ENCODE measurements at regions not wholly inside any gene's neighbourhood (a gene's known extent, or its start where the extent isn't known, plus 50 kb on each side); places are given as distances from the start of the nearest gene placed in this dataset.

DNA sequence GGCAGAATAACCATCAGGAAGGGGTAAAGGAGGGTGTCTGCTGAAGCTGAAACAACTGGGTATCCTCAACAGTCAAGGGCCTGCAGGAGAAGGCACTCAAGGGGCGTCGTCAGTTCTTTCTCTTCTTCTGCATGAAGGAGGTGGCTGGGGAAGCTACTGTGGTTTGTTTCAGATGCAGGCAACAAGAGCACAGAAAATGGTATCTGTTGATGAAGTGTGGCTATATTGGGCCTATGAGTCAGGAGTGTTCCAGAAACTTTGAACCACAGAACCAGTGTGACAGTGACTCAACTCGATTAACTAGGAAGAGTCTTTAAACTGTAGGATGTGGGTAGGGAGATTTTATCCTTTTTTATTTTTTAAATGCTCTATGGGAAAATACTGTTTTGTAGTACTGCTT, 686.3 kb downstream of the FGF9 start:
- DNase-seq: no peak

DNA sequence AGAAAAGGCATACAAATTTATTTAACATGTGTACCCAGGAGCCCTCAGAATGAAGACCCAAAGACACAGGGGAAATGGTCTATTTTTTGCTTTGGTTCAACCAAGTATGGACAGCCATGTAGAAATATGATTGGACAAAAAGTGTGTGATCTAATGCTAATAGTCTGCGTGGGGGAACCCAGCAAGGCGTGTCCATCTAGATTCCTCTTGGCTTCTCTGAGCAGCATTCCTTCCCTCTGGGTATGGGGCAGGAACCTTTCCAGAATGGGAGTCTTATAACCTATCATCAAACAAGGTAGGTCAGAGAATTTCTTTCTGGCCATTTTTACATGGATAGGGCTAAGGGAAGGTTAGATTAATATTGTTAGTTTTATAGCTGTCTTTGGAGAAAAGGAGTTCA, 698.2 kb downstream of the FGF9 start:
- DNase-seq: no peak

DNA sequence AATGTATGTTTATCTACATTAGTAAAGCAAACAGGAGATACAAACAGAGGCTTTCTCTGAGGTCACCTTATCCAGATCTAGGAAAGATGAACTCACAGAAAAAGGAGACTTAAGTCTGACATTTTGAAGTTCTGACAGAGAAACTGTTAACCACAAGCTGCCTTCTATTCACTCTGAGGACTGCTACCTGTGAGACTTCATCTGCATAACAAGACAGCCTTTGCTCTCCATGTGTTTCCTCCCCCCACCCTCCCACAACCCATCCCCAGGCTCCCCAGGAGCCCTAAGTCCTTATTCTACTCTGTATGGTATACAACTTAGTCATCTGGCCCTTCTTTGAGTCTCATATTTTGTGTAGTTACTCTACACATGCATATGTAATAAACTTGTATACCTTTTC, 699.0 kb downstream of the FGF9 start:
- no peak for DNase-seq

DNA sequence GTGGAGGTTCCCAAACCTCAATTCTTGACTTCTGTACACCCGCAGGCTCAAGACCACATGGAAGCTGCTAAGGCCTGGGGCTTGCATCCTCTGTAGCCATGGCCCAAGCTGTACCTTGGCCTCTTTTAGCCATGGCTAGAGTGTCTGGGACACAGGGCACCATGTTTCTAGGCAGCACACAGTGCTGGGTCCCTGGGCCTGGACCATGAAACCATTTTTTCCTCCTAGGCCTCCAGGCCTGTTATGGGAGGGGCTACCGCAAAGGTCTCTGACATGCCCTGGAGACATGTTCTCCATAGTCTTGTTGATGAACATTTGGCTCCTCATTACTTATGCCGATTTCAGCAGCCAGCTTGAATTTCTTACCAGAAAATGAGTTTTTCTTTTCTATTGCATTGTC, 701.4 kb downstream of the FGF9 start:
- no peak for DNase-seq

DNA sequence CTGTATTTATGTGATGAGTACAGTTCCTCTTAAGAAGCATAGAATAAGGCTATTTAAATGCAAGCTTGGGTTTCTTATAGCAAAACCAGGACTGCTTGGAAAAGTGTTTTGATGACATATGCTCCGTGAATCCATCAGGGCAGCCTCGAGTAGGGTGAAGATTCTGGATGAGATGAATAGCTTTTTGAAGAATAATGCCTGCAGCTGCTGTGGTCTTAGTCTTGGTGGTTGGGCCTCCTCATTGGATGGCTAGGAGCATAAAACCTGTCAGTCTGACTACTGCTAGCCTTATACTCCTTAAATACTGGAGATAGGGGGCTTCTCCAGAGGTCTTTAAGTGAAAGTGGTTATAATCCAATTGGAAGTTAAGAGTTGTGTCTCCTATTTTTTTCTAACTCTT, 704.3 kb downstream of the FGF9 start:
- no peak for DNase-seq

DNA sequence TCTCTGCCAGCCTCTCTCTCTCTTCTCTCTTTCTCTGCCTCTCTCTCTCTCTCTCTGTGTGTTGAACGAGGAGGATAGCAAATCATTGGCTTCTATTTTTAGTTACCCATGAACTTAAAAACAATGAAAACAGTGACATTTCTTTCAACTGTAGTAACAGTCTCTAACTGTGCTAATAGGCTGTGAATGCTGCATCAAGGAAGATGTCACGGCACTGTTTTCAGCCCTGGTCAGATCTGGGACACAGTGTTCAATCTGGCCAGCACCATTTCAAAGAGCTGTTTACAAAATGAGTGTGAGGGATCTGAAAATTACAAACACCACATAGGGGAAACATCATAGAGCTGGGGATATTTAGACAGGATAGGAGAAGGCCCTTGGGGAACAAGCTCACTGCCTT, 717.0 kb downstream of the FGF9 start:
- DNase-seq: no peak

DNA sequence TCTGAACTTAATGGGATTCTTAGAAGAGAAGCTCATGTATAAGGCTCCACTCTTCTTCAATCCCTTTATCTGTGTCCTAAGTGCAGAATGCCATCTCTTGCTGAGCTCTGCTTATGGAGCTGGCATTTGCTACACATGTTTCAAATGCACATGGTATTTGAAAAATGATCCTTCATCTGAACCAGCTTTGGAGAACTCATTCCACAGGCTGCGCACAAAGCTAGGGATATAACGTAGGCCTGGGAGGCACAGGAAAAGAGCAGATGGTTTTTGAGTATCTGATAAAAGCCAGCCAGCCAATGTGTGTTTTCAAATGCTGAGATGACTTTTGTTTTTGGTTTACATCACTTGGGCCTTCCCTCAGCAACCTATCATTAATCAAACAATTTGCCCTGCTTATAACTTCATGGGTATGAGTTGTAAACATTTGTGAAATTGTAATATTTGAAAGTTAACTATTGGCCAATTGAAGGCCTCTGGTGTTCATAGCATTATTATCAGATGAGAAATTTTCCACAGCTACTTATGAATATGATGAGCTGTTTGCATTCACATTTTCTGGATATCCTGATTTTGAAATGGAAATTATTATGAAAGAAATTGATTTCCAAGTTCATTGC, 729.0 kb downstream of the FGF9 start:
- DNase-seq: no peak

DNA sequence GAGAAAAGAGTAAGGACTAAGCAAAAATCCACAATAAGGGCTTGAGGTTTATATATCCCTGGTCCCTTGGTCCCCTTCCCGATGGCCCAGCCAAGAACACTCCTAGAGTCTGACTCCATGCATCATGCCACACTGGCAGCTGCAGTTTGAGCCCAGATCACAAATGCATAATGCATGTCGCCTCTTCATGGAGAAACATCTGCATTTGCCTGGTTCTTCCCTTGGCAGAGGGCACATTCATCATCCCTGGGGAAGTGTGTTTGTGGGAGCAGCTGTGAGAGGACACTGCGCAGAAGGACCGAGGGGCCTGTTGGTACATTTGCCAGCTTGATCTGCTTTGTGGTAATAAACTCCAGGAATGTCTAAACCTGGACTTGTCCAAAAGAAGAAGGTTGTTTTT, 731.8 kb downstream of the FGF9 start:
- no peak for DNase-seq

DNA sequence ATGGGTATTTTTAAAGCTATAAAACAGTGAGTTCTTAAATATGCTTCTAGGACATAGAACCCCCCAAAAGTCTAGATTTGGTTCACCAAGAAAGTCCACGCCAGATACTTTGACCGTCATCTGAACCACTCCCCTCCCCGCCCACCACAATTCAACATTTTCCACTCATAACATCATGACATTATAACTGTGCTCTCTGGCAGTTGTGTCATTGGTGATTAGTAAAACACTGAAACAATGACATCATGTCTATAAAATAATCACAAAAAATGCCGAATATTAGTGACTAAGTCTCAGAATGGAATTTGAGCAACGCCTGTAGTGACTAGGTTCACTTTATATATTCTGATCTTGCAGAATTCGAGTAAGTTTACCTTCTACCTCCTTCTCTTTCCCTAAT, 732.3 kb downstream of the FGF9 start:
- no peak for DNase-seq

DNA sequence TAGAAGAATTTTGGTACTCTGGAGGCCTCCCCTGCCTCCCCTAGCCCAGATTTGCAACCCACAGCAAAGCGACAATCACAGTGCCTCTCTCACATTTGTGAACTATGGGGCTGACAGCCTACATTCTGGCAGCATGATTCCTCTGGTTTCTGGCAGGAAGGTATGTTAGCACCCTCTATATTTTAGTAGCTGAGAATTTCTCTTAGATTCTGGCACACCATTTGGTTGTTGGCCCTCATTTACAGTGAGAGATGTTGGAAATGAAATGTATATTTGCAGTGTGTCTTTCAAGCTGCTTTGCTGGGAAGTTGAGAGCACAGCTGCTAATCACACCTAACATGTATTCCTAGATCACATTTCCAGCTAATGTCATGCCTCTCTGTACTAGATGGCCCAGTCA, 735.0 kb downstream of the FGF9 start:
- DNase-seq: no peak

DNA sequence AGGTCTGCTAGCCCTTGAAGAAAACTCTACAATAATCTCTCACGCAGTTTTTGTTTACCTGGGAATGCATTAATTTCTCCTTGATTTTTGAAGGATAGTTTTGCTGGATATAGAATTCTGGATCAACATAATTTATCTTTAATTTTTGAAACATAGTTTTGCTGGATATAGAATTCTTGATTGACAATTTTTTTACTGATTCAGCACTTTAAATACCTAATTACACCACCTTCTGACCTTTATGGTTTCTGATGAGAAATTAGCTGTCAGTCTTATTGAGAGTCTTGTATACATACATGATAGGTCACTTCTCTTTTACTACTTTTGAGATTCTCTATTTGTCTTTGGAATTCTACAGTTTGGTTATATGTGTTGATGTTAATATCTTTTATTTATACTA, 741.6 kb downstream of the FGF9 start:
- DNase-seq: no peak

DNA sequence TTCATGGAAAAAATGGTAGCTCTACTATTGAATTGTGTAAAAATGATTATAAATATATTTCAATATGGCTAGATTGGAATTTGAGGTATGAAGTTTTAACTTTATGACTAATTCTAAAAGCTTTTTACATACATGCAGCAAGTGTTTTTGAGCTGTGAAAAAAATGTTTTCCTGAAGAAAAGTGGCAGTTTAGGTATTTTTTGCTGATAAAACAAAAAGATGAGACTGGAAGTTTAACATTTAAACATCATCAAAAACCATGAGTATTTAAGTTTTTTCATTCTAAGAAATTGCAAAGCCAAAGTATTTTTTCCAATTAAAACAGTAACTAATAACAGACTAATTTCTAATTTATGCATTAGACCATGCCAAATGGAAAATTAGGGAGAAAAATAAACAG, 751.1 kb downstream of the FGF9 start:
- DNase-seq: no peak

DNA sequence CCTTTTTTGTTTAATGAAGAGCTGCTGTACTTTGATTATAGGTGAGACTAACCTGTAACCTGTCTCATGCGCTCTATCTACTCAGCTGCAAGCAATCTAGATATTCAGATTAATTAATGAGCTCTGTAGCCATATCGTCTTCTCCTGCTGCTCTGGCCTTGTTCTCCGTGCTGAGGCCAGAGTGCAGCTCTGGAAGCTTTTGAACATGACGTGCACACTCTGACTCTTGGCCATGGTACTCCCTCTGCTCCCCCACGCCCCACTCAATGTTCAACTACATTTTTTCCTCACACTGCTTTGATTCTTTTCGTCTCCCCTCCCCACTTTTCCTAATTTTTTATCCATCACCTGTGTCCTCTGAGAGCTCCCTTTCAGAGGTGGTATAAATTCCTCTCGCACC, 751.8 kb downstream of the FGF9 start:
- no peak for DNase-seq

DNA sequence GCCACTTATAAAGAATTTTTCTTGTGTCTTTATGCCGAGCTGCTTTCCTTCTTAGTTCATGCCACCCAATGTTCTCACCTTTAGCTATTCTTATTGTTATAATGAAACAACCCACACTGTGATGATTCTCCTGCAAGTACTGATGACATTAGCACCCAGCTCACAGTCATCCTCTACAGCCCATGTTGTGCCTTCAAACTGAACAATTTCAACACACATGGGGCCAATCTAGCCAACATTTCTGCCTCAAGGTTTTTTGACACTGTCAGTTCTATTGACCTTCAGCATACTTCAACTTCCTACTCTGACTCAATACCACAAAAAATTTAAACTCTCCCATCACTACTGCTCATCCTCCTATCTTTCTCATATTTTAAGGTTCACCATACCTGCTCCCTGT, 752.4 kb downstream of the FGF9 start:
- no peak for DNase-seq

DNA sequence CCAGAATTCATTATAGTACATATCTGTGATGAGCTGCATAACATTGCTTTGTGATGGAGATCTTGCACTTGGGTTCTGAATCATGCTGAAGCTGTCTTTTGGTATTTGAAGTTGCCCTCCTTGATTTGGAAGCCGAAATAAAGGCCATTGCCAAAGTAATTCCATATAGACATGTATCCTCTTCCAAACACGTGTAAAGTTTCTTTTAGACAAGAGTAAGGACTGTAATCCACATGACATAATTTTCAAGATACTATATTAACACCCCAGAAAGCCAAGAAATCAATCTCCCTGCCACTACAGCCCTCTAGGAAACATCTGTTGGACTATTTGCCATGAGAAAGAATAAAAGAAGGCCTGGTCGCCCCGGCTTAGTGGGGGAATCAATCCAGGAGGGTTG, 754.2 kb downstream of the FGF9 start:
- DNase-seq: no peak

DNA sequence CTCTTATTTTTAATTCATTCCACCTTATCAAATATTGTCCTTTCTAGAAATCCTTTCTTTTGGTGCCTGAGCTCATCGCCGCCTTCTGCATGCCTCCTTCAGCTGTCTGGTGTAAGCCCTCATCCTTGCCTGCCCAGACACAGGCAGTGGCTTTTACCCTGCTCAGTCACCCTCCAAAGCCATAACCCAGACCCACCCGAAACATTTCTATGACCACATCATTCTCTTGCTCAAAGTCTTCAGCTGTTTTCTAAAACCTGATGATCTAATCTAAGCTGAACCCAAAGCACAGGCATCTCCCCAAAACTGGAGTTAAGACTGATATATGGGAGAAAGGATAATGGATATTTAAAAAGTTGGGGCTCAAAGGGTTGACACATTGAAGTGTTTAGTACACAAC, 753.7 kb upstream of the SGCG start:
- no peak for DNase-seq

DNA sequence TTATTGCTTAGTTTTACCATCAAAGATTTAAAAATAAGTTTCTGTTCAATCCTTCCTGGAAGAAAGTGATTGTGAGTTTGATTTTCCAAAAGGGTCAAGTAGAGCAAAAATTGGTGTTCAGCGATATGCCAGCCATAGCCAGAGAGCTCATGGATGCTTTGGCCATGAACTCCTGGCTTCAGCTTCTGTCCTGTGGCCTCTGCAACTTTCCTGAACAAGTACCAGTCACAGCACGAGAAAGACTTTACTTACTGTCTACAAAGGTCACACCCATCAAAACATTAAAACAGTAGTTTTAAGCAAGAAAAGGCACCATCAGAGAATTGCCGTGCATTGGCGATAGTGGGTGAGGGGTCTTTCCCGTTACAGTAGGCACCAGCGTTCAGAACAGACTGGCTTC, 753.0 kb upstream of the SGCG start:
- DNase-seq: no peak

DNA sequence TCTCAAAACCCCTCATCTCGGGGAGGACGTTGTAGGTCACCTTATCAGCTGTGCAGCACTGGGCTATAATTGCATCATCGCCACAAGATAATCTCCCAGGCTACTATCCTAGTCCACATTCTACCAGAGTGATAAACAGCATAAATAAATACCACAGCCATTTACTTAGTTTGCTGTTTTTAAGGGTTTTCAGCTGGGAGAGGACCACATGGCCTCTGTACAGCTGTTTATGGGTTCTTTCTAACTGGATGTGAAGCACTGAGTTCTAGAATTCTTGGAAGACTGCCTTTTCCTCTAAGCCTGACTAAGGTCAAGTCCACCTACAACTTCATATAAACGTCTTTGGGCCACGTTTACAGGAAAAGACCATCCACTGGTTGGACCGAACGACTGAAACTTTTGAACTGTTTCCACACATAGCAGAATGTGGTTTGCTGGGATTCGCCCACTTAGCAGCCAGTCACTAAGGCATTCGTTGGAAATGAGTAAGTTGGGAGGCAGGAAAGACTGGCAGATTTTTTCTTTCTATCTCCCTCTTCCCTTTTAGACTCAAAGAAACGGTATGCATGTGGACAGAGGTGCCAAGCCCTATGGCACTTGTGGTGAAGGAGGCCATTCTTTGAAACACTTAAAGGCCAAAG, 752.5 kb upstream of the SGCG start:
- no peak for DNase-seq

DNA sequence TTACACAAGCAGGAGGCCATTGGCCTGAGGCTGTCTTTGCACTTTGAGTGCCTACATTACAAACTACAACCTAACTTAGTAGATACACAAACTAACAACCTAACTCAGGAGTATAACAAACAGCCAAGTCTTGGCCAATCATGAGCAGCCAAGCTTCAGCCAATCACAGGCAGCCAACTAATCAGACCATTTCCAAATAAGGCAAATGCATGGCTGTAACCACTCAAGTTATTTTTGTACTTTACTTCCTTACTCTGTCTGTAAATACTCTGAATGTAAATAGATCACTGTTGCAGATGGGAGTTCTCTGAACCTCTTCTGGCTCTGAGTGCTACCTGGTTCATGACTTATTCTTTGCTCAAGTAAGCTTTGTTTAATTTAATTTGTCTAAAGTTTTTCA, 748.1 kb upstream of the SGCG start:
- DNase-seq: no peak

DNA sequence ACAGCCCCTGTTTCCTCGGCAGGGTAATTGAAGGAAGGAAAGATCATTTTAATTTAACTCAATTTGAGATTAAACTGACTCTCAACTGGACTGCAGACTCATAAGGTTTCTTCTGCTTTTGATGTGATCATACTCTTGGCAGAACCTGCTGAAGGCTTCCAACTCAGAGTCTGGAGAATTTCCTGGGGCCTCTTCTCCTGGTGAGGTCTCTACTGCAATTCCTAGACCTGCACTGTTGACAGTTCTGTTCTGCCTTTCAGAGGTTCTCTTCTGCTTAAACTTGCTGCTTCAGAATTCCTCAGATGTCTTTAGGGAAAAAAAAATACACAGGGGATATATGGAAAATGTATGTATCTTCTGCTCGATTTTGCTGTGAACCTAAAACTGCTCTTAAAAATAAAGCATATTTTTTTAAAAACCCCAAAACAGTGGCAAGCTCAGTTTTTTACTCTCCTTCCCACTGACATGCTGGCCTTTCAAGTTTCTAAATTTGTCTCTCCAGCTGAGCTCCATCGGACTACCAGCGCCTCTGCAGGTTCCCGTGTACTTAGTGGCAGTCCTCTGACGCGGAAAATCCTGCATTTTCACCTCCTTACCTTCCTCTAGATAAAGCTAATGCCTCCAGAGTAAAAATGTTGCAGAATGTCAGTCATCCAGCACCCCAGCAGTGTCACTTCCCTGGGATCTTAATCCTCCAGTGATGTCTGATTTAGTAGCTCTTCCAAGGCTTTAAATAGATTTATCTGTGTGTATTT, 733.5 kb upstream of the SGCG start:
- no peak for DNase-seq

DNA sequence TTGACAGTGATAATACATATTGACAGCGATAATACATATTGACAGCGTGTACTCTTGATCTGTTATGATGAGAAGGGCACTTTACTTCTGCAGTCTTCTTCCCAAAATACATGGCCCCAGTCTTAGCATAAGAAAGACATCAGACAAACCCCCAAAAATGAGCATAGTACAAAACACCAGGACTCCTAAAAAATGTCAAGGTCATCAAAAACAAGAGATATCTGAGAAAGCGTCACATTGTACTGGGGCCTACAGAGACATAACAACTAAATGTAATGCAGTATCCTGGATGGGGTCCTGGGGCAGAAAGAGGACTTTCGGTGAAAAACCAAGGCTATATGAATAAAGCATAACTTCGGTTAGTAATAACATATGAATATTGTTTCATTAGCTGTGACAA, 731.5 kb upstream of the SGCG start:
- DNase-seq: no peak

DNA sequence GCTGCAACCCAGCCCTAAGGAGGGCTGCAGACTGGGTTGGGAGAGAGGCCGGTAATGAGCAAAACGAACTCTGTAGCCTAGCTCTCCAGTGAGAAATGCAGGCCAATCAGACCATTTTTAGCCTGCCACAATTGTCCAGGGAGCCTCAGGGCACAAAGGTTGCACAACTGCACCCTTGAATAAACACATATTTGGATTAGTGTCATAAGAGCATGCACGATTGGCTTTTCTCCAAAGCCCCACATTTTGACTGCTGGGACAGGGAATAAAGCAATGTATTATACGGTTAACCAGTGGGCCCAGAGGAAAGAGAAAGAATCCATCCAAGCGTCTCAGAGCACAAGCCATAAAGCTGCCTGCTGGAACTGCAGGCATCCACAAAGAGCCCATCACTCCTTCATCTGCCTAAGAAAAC, 729.4 kb upstream of the SGCG start:
- no peak for DNase-seq

DNA sequence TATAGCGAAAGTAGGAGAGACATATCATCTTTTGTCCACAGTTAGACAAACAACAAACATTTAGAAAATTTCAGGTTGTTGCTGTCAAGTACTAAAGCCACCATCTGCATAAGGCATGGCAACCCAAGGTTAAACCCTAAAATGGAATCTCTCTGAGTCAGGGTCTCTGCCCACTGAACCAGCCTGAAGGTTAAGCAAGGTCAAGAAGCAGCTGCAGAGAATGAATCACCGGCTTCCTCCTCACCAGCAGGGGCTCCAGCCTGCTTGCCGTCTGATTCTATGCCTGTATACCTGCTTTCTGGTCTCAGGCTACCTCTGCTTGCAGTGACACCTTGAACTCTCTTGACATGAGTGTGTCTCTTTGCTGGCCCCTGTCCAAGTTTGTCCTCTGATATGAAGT, 726.2 kb upstream of the SGCG start:
- no peak for DNase-seq

DNA sequence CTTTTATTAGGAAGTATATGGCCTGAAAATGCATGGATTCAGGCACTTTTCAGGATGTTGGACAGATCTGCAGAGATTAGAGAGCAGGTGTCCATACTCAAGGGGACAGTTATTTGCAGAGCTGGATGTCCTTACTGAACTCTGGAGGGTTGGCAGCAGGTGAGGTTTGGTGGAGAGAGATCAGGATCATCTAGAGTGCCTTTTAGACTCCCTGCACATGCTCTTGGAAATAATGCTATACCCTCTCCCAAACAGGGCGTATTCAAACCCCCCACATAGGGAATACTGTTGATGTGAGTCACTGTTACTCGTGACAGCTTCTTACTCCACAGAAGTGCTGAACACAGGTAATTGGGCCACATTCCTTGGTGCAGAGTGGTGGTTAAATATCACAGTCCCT, 725.7 kb upstream of the SGCG start:
- DNase-seq: no peak
